Endothelial cell of umbilical vein (primary cell): ENCODE measurements at regions not wholly inside any gene's neighbourhood (a gene's known extent, or its start where the extent isn't known, plus 50 kb on each side); places are given as distances from the start of the nearest gene placed in this dataset.

Experiments used
- BruUV-seq: library from RNA; stranded (reverse); fragments of 400-500 nt; replicated peaks from 2 replicates; lab custom pipeline; 2021; lab: Mats Ljungman, UMichigan
- CTCF ChIA-PET: fragments of 300-600, 350-600 bp; sonication (Branson Sonifier 250); formaldehyde crosslinking; loops from one replicate; lab custom pipeline; 2021; ENCODE audit warnings: antibody characterized with exemption, inconsistent platforms; lab: Charles Lee
- POLR2A ChIA-PET: fragments of 300-600, 350-600 bp; sonication (Branson Sonifier 250); formaldehyde crosslinking; loops from one replicate; lab custom pipeline; 2021; ENCODE audit warnings: antibody characterized with exemption, inconsistent platforms; lab: Charles Lee
- DNase-seq: peaks from one replicate; pipeline ENCODE4 v3.0.0-alpha.2; 2011; ENCODE audit warnings: low read depth, low spot score
- FAIRE-seq: peaks from 2 replicates; lab custom pipeline; 2011; peaks lifted over from hg19 to GRCh38; lab: Jason Lieb, UNC
- H2AFZ ChIP-seq: 2 replicates; pipeline ENCODE4 v1.6.0; 2012; ENCODE audit warnings: low read depth, low read length, control low read depth, inconsistent platforms
- H3K27ac ChIP-seq: 2 replicates; pipeline ENCODE4 v1.5.1; 2011; ENCODE audit warnings: low read depth, mild to moderate bottlenecking, control low read depth, low read length, moderate library complexity; ENCODE audit not compliant: insufficient read depth
- H3K27me3 ChIP-seq, 2 experiments: 2 replicates each; pipeline versions ENCODE4 v1.6.0 to v1.6.1; 2011; ENCODE audit warnings: low read length in 2 of 2, mixed read lengths in 1 of 2; ENCODE audit not compliant: control insufficient read depth in 2 of 2, insufficient read depth in 2 of 2
- H3K36me3 ChIP-seq, 2 experiments: 2 replicates in 1 of 2; 3 replicates in 1 of 2; pipeline ENCODE4 v1.5.1; 2011; ENCODE audit warnings: low read length in 2 of 2, mild to moderate bottlenecking in 1 of 2, moderate library complexity in 1 of 2; ENCODE audit not compliant: control insufficient read depth in 2 of 2, insufficient read depth in 2 of 2; ENCODE audit errors: extremely low read depth in 1 of 2
- H3K4me1 ChIP-seq: 3 replicates; pipeline ENCODE4 v1.5.1; 2011; ENCODE audit warnings: mild to moderate bottlenecking, low read length; ENCODE audit not compliant: control insufficient read depth, insufficient read depth; ENCODE audit errors: extremely low read depth
- H3K4me2 ChIP-seq: 2 replicates; pipeline ENCODE4 v1.6.1; 2011; ENCODE audit warnings: low read length, control low read depth, mixed read lengths; ENCODE audit not compliant: insufficient read depth
- H3K4me3 ChIP-seq, 3 experiments: fragments of 200-600 bp in 1 of 3; sonication (generic), shearing (Covaris generic) in 1 of 3; replicated peaks in 1 of 3; 2 replicates each; pipeline ENCODE4 v1.5.1; 2011 to 2016; ENCODE audit warnings: control low read depth in 3 of 3, low read length in 3 of 3, mild to moderate bottlenecking in 2 of 3, inconsistent platforms in 1 of 3, low read depth in 1 of 3, moderate library complexity in 1 of 3; ENCODE audit not compliant: insufficient read depth in 1 of 3
- H3K79me2 ChIP-seq: 2 replicates; pipeline ENCODE4 v1.6.0; 2012; ENCODE audit warnings: low read length, inconsistent platforms; ENCODE audit not compliant: control insufficient read depth, insufficient read depth
- H3K9ac ChIP-seq: replicated peaks from 2 replicates; pipeline ENCODE3; 2011; ENCODE audit warnings: low read length, control low read depth; ENCODE audit not compliant: insufficient read depth; ENCODE audit errors: extremely low read depth
- H3K9me1 ChIP-seq: replicated peaks from 3 replicates; pipeline ENCODE4 v1.6.0; 2011; ENCODE audit warnings: mild to moderate bottlenecking, low read length; ENCODE audit not compliant: control insufficient read depth, insufficient read depth; ENCODE audit errors: extremely low read depth
- H3K9me3 ChIP-seq: replicated peaks from 2 replicates; pipeline ENCODE4 v1.5.1; 2012; ENCODE audit warnings: low read length, inconsistent platforms; ENCODE audit not compliant: control insufficient read depth, insufficient read depth
- H4K20me1 ChIP-seq: replicated peaks from 2 replicates; pipeline ENCODE3; 2011; ENCODE audit warnings: mild to moderate bottlenecking, low read length; ENCODE audit not compliant: control insufficient read depth, insufficient read depth; ENCODE audit errors: extremely low read depth
- EZH2 ChIP-seq: IDR thresholded peaks from 2 replicates; pipeline ENCODE4 v1.6.1; 2012; ENCODE audit warnings: borderline replicate concordance, low read depth, mild to moderate bottlenecking, moderate library complexity, low read length, inconsistent platforms; ENCODE audit not compliant: severe bottlenecking
- FOS ChIP-seq: IDR thresholded peaks from 2 replicates; pipeline ENCODE4 v1.6.1; 2011; ENCODE audit warnings: mild to moderate bottlenecking, low read length, moderate library complexity, borderline replicate concordance; ENCODE audit not compliant: insufficient read depth
- GATA2 ChIP-seq: IDR thresholded peaks from 2 replicates; pipeline ENCODE4 v1.7.0; 2011; ENCODE audit warnings: low read depth, mild to moderate bottlenecking, moderate library complexity, mixed read lengths, low read length; ENCODE audit not compliant: insufficient read length, insufficient read depth
- JUN ChIP-seq: IDR thresholded peaks from 2 replicates; pipeline ENCODE4 v1.6.1; 2011; ENCODE audit warnings: borderline replicate concordance, low read depth; ENCODE audit not compliant: insufficient read length, insufficient read depth
- MYC ChIP-seq: IDR thresholded peaks from one replicate; pipeline ENCODE4 v1.6.1; 2011; ENCODE audit warnings: mild to moderate bottlenecking, low read depth, low read length
- POLR2A ChIP-seq: IDR thresholded peaks from 2 replicates; pipeline ENCODE4 v1.6.1; 2012; ENCODE audit warnings: low read depth, mild to moderate bottlenecking, control low read depth, low read length
- POLR2AphosphoS5 ChIP-seq: IDR thresholded peaks from 2 replicates; pipeline ENCODE4 v1.6.1; 2012; ENCODE audit warnings: low read depth, mild to moderate bottlenecking, control low read depth, low read length, moderate library complexity; ENCODE audit not compliant: insufficient read depth
- dilution Hi-C: fragments of 300-500 bp; cut with MboI; formaldehyde crosslinking; loops from one replicate; pipeline ENCODE4 v1.15.0; 2019; ENCODE audit warnings: low sequenced_read_pairs; ENCODE audit not compliant: extremely low pct_ligation_motif_present
- intact Hi-C: fragments of 100-400 bp; cut with micrococcal nuclease; formaldehyde crosslinking; loops from one replicate; pipeline ENCODE4 v1.10.0; 2022
- TF ChIP-seq, protein P1 (sequence below): IDR thresholded peaks from 2 replicates; pipeline ENCODE4 v1.6.1; 2011; ENCODE audit not compliant: insufficient read depth, insufficient read length
- TF ChIP-seq, protein P2 (sequence below), 2 donors: IDR thresholded peaks; 1 replicate in 1 of 2; 2 replicates in 1 of 2; pipeline ENCODE4 v1.5.1; 2011; ENCODE audit warnings: low read length in 2 of 2, mild to moderate bottlenecking in 2 of 2, moderate library complexity in 2 of 2, control low read depth in 1 of 2, inconsistent platforms in 1 of 2, low read depth in 1 of 2; ENCODE audit not compliant: insufficient read depth in 1 of 2; ENCODE audit errors: extremely low read depth in 1 of 2

DNA sequence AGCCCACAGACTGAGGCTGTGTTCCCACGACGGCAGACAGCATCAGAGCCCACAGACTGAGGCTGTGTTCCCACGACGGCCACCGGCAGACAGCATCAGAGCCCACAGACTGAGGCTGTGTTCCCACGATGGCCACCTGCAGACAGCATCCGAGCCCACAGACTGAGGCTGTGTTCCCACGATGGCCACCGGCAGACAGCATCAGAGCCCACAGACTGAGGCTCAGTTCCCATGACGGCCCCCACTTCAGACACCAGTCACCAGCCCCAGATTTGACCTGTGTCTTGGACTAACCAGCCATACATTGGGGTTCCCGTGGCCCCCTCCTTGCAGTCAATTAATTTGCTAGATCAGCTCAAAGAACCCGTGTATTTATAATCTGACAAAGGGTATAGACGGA is 57.8 kb upstream of the SNTG2 start:
- Histone ChIP-seq H3K9ac (no peak overlapping the region), H4K20me1 (no peaks in the 10 kb centered on the region), H3K36me3 (no peaks in the 10 kb centered on the region), H3K4me1 (no peaks in the 10 kb centered on the region), H3K27me3 (no peaks in the 10 kb centered on the region), H3K79me2 (no peaks in the 10 kb centered on the region), H3K27ac (no peak overlapping the region), H3K9me3 (peaks cover 8% of the 10 kb centered on the region), H2AFZ (no peak overlapping the region), H3K4me2 (no peak overlapping the region), H3K9me1 (no peaks in the 10 kb centered on the region), H3K4me3 (no peak overlapping the region)
- BruUV-seq: no TSS peak
- no peak for DNase-seq
- intact Hi-C loops: no loop called here
- no peak for FAIRE-seq
- dilution Hi-C loops: no loop called here
- ChIA-PET POLR2A (no interaction called here), CTCF (no interaction called here)
- TF ChIP-seq, protein P1, sequence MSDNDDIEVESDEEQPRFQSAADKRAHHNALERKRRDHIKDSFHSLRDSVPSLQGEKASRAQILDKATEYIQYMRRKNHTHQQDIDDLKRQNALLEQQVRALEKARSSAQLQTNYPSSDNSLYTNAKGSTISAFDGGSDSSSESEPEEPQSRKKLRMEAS: no peak

DNA sequence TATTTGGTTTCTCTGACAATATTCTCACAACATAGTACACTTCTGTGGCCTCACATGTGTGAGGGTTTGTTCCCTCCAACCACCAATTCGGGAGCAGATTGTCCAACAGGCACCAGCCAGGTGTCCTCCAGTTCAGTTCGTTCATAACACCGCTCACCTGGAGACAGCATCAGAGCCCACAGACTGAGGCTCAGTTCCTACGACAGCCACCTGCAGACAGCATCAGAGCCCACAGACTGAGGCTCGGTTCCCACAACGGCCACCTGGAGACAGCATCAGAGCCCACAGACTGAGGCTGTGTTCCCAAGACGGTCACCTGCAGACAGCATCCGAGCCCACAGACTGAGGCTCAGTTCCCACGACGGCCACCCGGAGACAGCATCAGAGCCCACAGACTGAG is 58.2 kb upstream of the SNTG2 start:
- no peak overlapping the region for H3K4me2 ChIP-seq
- no peak for TF ChIP-seq MYC
- TF ChIP-seq JUN: no peak
- no peak for TF ChIP-seq POLR2A
- TF ChIP-seq FOS: no peak
- TF ChIP-seq, protein P2, sequence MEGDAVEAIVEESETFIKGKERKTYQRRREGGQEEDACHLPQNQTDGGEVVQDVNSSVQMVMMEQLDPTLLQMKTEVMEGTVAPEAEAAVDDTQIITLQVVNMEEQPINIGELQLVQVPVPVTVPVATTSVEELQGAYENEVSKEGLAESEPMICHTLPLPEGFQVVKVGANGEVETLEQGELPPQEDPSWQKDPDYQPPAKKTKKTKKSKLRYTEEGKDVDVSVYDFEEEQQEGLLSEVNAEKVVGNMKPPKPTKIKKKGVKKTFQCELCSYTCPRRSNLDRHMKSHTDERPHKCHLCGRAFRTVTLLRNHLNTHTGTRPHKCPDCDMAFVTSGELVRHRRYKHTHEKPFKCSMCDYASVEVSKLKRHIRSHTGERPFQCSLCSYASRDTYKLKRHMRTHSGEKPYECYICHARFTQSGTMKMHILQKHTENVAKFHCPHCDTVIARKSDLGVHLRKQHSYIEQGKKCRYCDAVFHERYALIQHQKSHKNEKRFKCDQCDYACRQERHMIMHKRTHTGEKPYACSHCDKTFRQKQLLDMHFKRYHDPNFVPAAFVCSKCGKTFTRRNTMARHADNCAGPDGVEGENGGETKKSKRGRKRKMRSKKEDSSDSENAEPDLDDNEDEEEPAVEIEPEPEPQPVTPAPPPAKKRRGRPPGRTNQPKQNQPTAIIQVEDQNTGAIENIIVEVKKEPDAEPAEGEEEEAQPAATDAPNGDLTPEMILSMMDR (IDR thresholded peaks at IDR 0.05; ENCODE audit: extremely low read depth in 1 of 2, insufficient read depth in 1 of 2, low read depth in 1 of 2, low read length in 2 of 2): no peak
- no peak for TF ChIP-seq POLR2AphosphoS5
- TF ChIP-seq GATA2: no peak
- no peak for TF ChIP-seq EZH2
- TF ChIP-seq, protein P1: no peak
- H3K9ac ChIP-seq: no peak overlapping the region
- H2AFZ ChIP-seq: no peak overlapping the region
- H3K9me3 ChIP-seq: peaks cover 8% of the 10 kb centered on the region
- FAIRE-seq (no peak), DNase-seq (no peak)
- no peak overlapping the region for H3K4me3 ChIP-seq
- BruUV-seq: no TSS peak
- no peaks in the 10 kb centered on the region for H3K27me3 ChIP-seq
- no peak overlapping the region for H3K27ac ChIP-seq
- H3K4me1 ChIP-seq: no peaks in the 10 kb centered on the region
- no peaks in the 10 kb centered on the region for H4K20me1 ChIP-seq
- H3K36me3 ChIP-seq: no peaks in the 10 kb centered on the region
- no peaks in the 10 kb centered on the region for H3K79me2 ChIP-seq
- POLR2A ChIA-PET: no interaction called here
- H3K9me1 ChIP-seq: no peaks in the 10 kb centered on the region
- intact Hi-C loops (no loop called here), dilution Hi-C loops (no loop called here)
- CTCF ChIA-PET: no interaction called here
